GM19452 (cell line): ENCODE measurements at regions not wholly inside any gene's neighbourhood (a gene's known extent, or its start where the extent isn't known, plus 50 kb on each side); places are given as distances from the start of the nearest gene placed in this dataset.
"Not testable (repeated sequence)": the region's sequence is repeated elsewhere in the genome, so short reads cannot be mapped to it uniquely, and the experiment has no call there.

Source experiments
- ATAC-seq: cut with Tn5 transposase; IDR thresholded peaks from one replicate; pipeline ENCODE4 v1.9.1; 2021; ENCODE audit not compliant: unreplicated experiment

GRCh38 chr9:16267281-16268066, 603.0 kb downstream of the BNC2 start:
- no peak for ATAC-seq

GRCh38 chr9:16268067-16268881, 602.2 kb downstream of the BNC2 start:
- no peak for ATAC-seq

- ATAC-seq = no peak
These were observed 598.5 kb downstream of the BNC2 start for GRCh38 chr9:16271967-16272366.

GRCh38 chr9:16272776-16273175, 597.7 kb downstream of the BNC2 start:
- ATAC-seq = no peak

- no peak for ATAC-seq
These were observed 594.5 kb downstream of the BNC2 start for GRCh38 chr9:16275795-16276624.

- ATAC-seq = no peak
These were observed 593.6 kb downstream of the BNC2 start for GRCh38 chr9:16276866-16277265.

- ATAC-seq = no peak
These were observed 593.0 kb downstream of the BNC2 start for GRCh38 chr9:16277471-16277960.

- no peak for ATAC-seq
These were observed 592.0 kb downstream of the BNC2 start for GRCh38 chr9:16278326-16278999.

- no peak for ATAC-seq
These were observed 588.8 kb downstream of the BNC2 start for GRCh38 chr9:16281707-16282106.

- ATAC-seq = no peak
These were observed 588.3 kb downstream of the BNC2 start for GRCh38 chr9:16282216-16282615.

- ATAC-seq = no peak
These were observed 587.8 kb downstream of the BNC2 start for GRCh38 chr9:16282718-16283117.

- no peak for ATAC-seq
These were observed 584.3 kb downstream of the BNC2 start for GRCh38 chr9:16286160-16286559.

- ATAC-seq = peak; percentile 56
These were observed 580.8 kb downstream of the BNC2 start for GRCh38 chr9:16289639-16290038.

GRCh38 chr9:16290169-16290568, 580.3 kb downstream of the BNC2 start:
- no peak for ATAC-seq

GRCh38 chr9:16291921-16292320, 578.5 kb downstream of the BNC2 start:
- ATAC-seq = no peak

GRCh38 chr9:16293610-16294009, 576.9 kb downstream of the BNC2 start:
- no peak for ATAC-seq

- ATAC-seq = no peak
These were observed 576.2 kb downstream of the BNC2 start for GRCh38 chr9:16294133-16294770.

- not testable (repeated sequence) for ATAC-seq
These were observed 575.5 kb downstream of the BNC2 start for GRCh38 chr9:16294940-16295339.

GRCh38 chr9:16299368-16299767, 571.1 kb downstream of the BNC2 start:
- not testable (repeated sequence) for ATAC-seq

GRCh38 chr9:16303506-16303905, 567.0 kb downstream of the BNC2 start:
- no peak for ATAC-seq
